H9 (cell line): ENCODE measurements at regions not wholly inside any gene's neighbourhood (a gene's known extent, or its start where the extent isn't known, plus 50 kb on each side); places are given as distances from the start of the nearest gene placed in this dataset.

Experiments
- DNase-seq: peaks from one replicate; pipeline ENCODE4 v3.0.0-alpha.2; 2017
- H2AFZ ChIP-seq: one replicate; pipeline ENCODE4 v1.6.1; 2013; ENCODE audit warnings: mild to moderate bottlenecking, low read length, control low read depth, moderate library complexity
- H2AK5ac ChIP-seq: 2 replicates; pipeline ENCODE4 v1.6.1; 2013; ENCODE audit warnings: low read length, control low read depth, mixed read lengths; ENCODE audit not compliant: insufficient read length
- H2BK120ac ChIP-seq: one replicate; pipeline ENCODE4 v1.6.1; 2013; ENCODE audit warnings: low read depth, mild to moderate bottlenecking, low read length, control low read depth, inconsistent platforms; ENCODE audit not compliant: poor library complexity, severe bottlenecking
- H2BK12ac ChIP-seq: 2 replicates; pipeline ENCODE4 v1.6.1; 2013; ENCODE audit warnings: low read length, control low read depth, mixed read lengths, low read depth; ENCODE audit not compliant: insufficient read length
- H2BK15ac ChIP-seq: 2 replicates; pipeline ENCODE4 v1.6.1; 2013; ENCODE audit warnings: low read depth, low read length, control low read depth
- H2BK20ac ChIP-seq: one replicate; pipeline ENCODE4 v1.6.1; 2013; ENCODE audit warnings: low read depth, mild to moderate bottlenecking, low read length, control low read depth, inconsistent platforms; ENCODE audit not compliant: poor library complexity, severe bottlenecking
- H2BK5ac ChIP-seq: 2 replicates; pipeline ENCODE4 v1.6.1; 2013; ENCODE audit warnings: low read length, control low read depth, mixed read lengths; ENCODE audit not compliant: insufficient read length
- H3K14ac ChIP-seq: 2 replicates; pipeline ENCODE4 v1.6.1; 2013; ENCODE audit warnings: low read length, control low read depth; ENCODE audit not compliant: insufficient read depth
- H3K18ac ChIP-seq: 2 replicates; pipeline ENCODE4 v1.6.1; 2013; ENCODE audit warnings: low read depth, mild to moderate bottlenecking, mixed read lengths, low read length, control low read depth; ENCODE audit not compliant: insufficient read length
- H3K23ac ChIP-seq: 2 replicates; pipeline ENCODE4 v1.6.1; 2013; ENCODE audit warnings: low read length, control low read depth, mixed read lengths, low read depth; ENCODE audit not compliant: insufficient read length
- H3K23me2 ChIP-seq: 2 replicates; pipeline ENCODE4 v1.6.1; 2013; ENCODE audit warnings: low read depth, mild to moderate bottlenecking, mixed read lengths, low read length, control low read depth; ENCODE audit not compliant: insufficient read length, poor library complexity, severe bottlenecking
- H3K27ac ChIP-seq: 2 replicates; pipeline ENCODE4 v1.5.1; 2013; ENCODE audit warnings: low read length, control low read depth, mixed read lengths, low read depth; ENCODE audit not compliant: insufficient read length
- H3K27me3 ChIP-seq: 2 replicates; pipeline ENCODE4 v1.6.1; 2013; ENCODE audit warnings: low read length, control low read depth, inconsistent platforms; ENCODE audit not compliant: insufficient read depth
- H3K4ac ChIP-seq: 2 replicates; pipeline ENCODE4 v1.6.1; 2013; ENCODE audit warnings: low read depth, mild to moderate bottlenecking, control low read depth, inconsistent platforms, low read length, moderate library complexity
- H3K4me1 ChIP-seq: 2 replicates; pipeline ENCODE4 v1.6.1; 2013; ENCODE audit warnings: low read length, control low read depth, inconsistent platforms; ENCODE audit not compliant: insufficient read depth
- H3K4me2 ChIP-seq: 2 replicates; pipeline ENCODE4 v1.6.1; 2013; ENCODE audit warnings: low read length, control low read depth, mixed read lengths; ENCODE audit not compliant: insufficient read length, insufficient read depth
- H3K56ac ChIP-seq: 2 replicates; pipeline ENCODE4 v1.6.1; 2013; ENCODE audit warnings: low read depth, mild to moderate bottlenecking, mixed read lengths, low read length, control low read depth; ENCODE audit not compliant: insufficient read length
- H3K79me1 ChIP-seq: 2 replicates; pipeline ENCODE4 v1.6.1; 2013; ENCODE audit warnings: low read depth, mild to moderate bottlenecking, moderate library complexity, low read length, control low read depth, inconsistent platforms; ENCODE audit not compliant: insufficient read depth, poor library complexity, severe bottlenecking
- H3K79me2 ChIP-seq: 2 replicates; pipeline ENCODE4 v1.6.1; 2013; ENCODE audit warnings: low read length, control low read depth, inconsistent platforms; ENCODE audit not compliant: insufficient read depth
- H3K9ac ChIP-seq: 2 replicates; pipeline ENCODE4 v1.6.1; 2013; ENCODE audit warnings: low read length, control low read depth, mixed read lengths; ENCODE audit not compliant: insufficient read length; ENCODE audit errors: extremely low read depth
- H3K9me3 ChIP-seq: one replicate; pipeline ENCODE4 v1.6.1; 2013; ENCODE audit warnings: low read depth, low read length, inconsistent platforms; ENCODE audit not compliant: control insufficient read depth
- H3T11ph ChIP-seq: one replicate; pipeline ENCODE4 v1.6.1; 2013; ENCODE audit warnings: mild to moderate bottlenecking, low read length, control low read depth, inconsistent platforms
- H4K20me1 ChIP-seq: one replicate; pipeline ENCODE4 v1.6.1; 2013; ENCODE audit not compliant: control insufficient read depth, insufficient read length, insufficient read depth
- H4K5ac ChIP-seq: 2 replicates; pipeline ENCODE4 v1.6.1; 2013; ENCODE audit warnings: low read depth, mild to moderate bottlenecking, mixed read lengths, low read length, control low read depth; ENCODE audit not compliant: insufficient read length
- H4K8ac ChIP-seq: replicated peaks from 2 replicates; pipeline ENCODE4 v1.6.1; 2013; ENCODE audit warnings: low read length, control low read depth, mixed read lengths, low read depth; ENCODE audit not compliant: insufficient read length
- H4K91ac ChIP-seq: 2 replicates; pipeline ENCODE4 v1.6.1; 2013; ENCODE audit warnings: low read depth, mild to moderate bottlenecking, moderate library complexity, mixed read lengths, low read length, control low read depth; ENCODE audit not compliant: insufficient read length
- H3K27ac Mint-ChIP-seq, 3 experiments: 2 replicates in 2 of 3; 3 replicates in 1 of 3; pipeline ENCODE4 v1.8.0; 2020 to 2021; ENCODE audit warnings: mixed read lengths in 3 of 3, mild to moderate bottlenecking in 1 of 3, moderate library complexity in 1 of 3
- H3K27me3 Mint-ChIP-seq: 2 replicates; pipeline ENCODE4 v1.8.0; 2021; ENCODE audit warnings: low read depth, mild to moderate bottlenecking, moderate library complexity, mixed read lengths
- H3K36me3 Mint-ChIP-seq, 3 experiments: 2 replicates in 2 of 3; 3 replicates in 1 of 3; pipeline ENCODE4 v1.8.0; 2020 to 2021; ENCODE audit warnings: low read depth in 3 of 3, mixed read lengths in 3 of 3; ENCODE audit not compliant: insufficient read depth in 1 of 3
- H3K4me1 Mint-ChIP-seq, 2 experiments: 2 replicates each; pipeline ENCODE4 v1.8.0; 2020; ENCODE audit warnings: mixed read lengths in 2 of 2
- H3K4me3 Mint-ChIP-seq, 2 experiments: 2 replicates in 1 of 2; 3 replicates in 1 of 2; pipeline ENCODE4 v1.8.0; 2020 to 2021; ENCODE audit warnings: mild to moderate bottlenecking in 2 of 2, mixed read lengths in 2 of 2, moderate library complexity in 1 of 2
- H3K9me3 Mint-ChIP-seq, 2 experiments: 2 replicates in 1 of 2; 3 replicates in 1 of 2; pipeline ENCODE4 v1.8.0; 2020; ENCODE audit warnings: mild to moderate bottlenecking in 2 of 2, mixed read lengths in 2 of 2, moderate library complexity in 1 of 2
- WGBS: extraction: QIAGEN DNeasy Blood & Tissue Kit; methylation state at CpG from one replicate; pipeline ENCODE4 v1.1.7; 2013; ENCODE audit warnings: missing lambda C conversion rate, low lambda C conversion rate, mixed read lengths; ENCODE audit not compliant: insufficient read length; ENCODE audit errors: extremely low coverage; 5-methylcytosine and 5-hydroxymethylcytosine counted together
- TF ChIP-seq, protein P1 (sequence below): fragments of 200-600 bp; sonication (generic); conservative IDR thresholded peaks from 3 replicates; pipeline ENCODE4 v1.8.0; 2021; ENCODE audit warnings: antibody characterized with exemption, mild to moderate bottlenecking

DNA sequence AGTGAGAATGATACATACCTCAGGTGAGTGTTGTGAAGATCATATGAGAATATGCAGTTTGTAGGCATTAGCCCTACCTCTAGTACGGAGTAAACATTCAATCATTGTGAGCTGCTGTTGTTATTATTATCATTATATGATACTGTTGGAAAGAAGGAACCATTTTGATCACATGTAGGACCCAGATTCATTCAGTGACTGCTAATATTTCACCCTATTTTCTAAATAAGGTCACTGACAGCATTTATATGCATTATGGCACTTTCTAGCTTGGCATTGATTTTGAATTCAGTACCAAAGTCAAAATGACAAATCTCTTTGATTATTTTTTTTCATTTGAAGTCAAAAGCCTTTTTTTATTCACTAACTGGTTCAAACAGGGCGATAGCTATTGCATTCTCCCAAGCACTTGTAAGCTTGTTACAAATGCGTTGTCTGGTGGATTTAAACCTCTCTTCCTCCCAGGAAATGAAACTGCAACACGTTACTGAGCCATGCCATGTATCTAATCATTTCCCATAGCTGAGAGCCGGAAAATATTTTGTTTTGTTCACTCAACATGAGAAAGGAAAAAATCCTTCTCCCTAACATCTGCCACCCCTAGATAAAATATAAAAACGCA lies 320.8 kb upstream of the SGCD start:
- Histone ChIP-seq H3T11ph (no peak overlapping the region), H3K79me2 (no peaks in the 10 kb centered on the region), H2BK120ac (no peak overlapping the region), H3K27ac (no peak overlapping the region), H2BK5ac (no peak overlapping the region), H3K23me2 (no peaks in the 10 kb centered on the region), H2AK5ac (no peak overlapping the region), H3K4ac (no peak overlapping the region), H3K9ac (no peak overlapping the region), H4K8ac (no peak overlapping the region), H3K9me3 (no peaks in the 10 kb centered on the region), H2BK12ac (no peak overlapping the region), H3K56ac (no peak overlapping the region), H4K20me1 (no peaks in the 10 kb centered on the region), H3K4me1 (no peaks in the 10 kb centered on the region), H4K5ac (no peak overlapping the region), H4K91ac (no peak overlapping the region), H2BK20ac (no peak overlapping the region), H3K79me1 (no peaks in the 10 kb centered on the region), H2BK15ac (no peak overlapping the region), H3K27me3 (no peaks in the 10 kb centered on the region), H3K18ac (no peak overlapping the region), H2AFZ (no peak overlapping the region), H3K4me2 (no peak overlapping the region), H3K23ac (no peak overlapping the region), H3K14ac (no peak overlapping the region)
- Mint-ChIP-seq H3K9me3 (peaks cover 1 to 4% of the 10 kb centered on the region in 2 experiments; a peak in 2 of 5 replicates), H3K27me3 (no peaks in the 10 kb centered on the region), H3K4me3 (no peak overlapping the region), H3K4me1 (no peaks in the 10 kb centered on the region), H3K27ac (no peak overlapping the region), H3K36me3 (no peaks in the 10 kb centered on the region)
- WGBS = no CpG with 5 or more reads among the region's 6 CpGs
- TF ChIP-seq, protein P1, sequence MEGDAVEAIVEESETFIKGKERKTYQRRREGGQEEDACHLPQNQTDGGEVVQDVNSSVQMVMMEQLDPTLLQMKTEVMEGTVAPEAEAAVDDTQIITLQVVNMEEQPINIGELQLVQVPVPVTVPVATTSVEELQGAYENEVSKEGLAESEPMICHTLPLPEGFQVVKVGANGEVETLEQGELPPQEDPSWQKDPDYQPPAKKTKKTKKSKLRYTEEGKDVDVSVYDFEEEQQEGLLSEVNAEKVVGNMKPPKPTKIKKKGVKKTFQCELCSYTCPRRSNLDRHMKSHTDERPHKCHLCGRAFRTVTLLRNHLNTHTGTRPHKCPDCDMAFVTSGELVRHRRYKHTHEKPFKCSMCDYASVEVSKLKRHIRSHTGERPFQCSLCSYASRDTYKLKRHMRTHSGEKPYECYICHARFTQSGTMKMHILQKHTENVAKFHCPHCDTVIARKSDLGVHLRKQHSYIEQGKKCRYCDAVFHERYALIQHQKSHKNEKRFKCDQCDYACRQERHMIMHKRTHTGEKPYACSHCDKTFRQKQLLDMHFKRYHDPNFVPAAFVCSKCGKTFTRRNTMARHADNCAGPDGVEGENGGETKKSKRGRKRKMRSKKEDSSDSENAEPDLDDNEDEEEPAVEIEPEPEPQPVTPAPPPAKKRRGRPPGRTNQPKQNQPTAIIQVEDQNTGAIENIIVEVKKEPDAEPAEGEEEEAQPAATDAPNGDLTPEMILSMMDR = no peak
- no peak for DNase-seq
